ENCODE measurements at regions not wholly inside any gene's neighbourhood (a gene's known extent, or its start where the extent isn't known, plus 50 kb on each side); places are given as distances from the start of the nearest gene placed in this dataset.

DNA sequence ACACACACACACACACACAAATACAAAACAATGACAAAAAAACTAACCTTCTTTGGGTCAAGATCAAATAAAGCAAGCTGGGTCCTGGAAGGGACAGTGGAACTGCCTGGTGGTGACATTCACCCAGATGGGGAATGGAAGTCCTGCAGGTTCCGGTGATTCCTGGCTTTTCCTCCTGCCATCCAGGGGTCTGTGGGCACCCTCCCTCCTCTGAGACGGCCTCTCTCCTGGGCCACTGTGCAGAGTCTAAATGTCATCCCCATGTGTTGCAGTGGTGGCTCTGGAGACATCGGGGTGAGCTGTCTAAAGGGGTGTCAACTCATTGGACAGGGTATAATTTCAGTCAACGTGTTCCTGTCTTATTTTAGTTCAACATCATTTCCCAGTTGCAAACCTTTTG lies 248.2 kb downstream of the ZNF536 start:
- no peaks in the 10 kb centered on the region for H3K9me3 ChIP-seq
- H3K4me3 ChIP-seq = no peak overlapping the region
- intact Hi-C loops (cut with DNase I) = no loop called here
- H3K27me3 ChIP-seq (replicated peaks; ENCODE audit: insufficient read depth) = no peaks in the 10 kb centered on the region
- H3K4me1 ChIP-seq (replicated peaks) = no peaks in the 10 kb centered on the region
- DNase-seq (ENCODE audit: low spot score) = no peak
- no peaks in the 10 kb centered on the region for H3K36me3 ChIP-seq
- no peak overlapping the region for H3K27ac ChIP-seq
- 85% methylated on average over 4 of the region's 4 CpGs for WGBS
- TF ChIP-seq POLR2AphosphoS5 (IDR thresholded peaks at IDR 0.05) (no peak), POLR2A (IDR thresholded peaks at IDR 0.05) (no peak)
- TF ChIP-seq, protein P1, sequence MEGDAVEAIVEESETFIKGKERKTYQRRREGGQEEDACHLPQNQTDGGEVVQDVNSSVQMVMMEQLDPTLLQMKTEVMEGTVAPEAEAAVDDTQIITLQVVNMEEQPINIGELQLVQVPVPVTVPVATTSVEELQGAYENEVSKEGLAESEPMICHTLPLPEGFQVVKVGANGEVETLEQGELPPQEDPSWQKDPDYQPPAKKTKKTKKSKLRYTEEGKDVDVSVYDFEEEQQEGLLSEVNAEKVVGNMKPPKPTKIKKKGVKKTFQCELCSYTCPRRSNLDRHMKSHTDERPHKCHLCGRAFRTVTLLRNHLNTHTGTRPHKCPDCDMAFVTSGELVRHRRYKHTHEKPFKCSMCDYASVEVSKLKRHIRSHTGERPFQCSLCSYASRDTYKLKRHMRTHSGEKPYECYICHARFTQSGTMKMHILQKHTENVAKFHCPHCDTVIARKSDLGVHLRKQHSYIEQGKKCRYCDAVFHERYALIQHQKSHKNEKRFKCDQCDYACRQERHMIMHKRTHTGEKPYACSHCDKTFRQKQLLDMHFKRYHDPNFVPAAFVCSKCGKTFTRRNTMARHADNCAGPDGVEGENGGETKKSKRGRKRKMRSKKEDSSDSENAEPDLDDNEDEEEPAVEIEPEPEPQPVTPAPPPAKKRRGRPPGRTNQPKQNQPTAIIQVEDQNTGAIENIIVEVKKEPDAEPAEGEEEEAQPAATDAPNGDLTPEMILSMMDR (IDR thresholded peaks at IDR 0.05) = no peak

DNA sequence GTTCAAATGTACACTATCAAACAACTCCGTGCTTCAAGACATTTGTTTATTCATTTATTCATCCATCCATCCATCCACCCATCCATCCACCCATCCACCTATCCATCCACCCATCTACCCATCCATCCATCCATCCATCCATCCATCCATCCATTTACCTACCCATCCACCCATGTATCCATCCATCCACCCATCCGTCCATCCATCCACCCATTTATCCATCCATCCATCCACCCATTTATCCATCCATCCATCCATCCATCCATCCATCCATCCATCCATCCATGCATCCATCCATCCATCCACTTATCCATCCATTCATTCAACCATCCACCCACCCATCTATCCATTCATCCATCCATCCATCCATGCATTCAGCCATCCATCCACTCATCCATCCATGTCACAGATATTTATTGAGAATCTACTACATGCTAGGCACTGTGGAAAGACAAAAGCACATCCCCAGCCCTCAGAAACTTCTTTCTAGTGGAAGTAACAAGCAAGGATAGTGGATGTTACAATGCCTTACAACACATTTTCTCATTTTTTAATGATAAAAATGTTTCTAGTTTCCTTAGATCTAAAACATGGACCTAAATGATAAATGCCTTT lies 237.6 kb downstream of the ZNF536 start:
- 89% methylated on average over 2 of the region's 2 CpGs for WGBS
- H3K4me1 ChIP-seq (replicated peaks) = no peaks in the 10 kb centered on the region
- H3K36me3 ChIP-seq = no peaks in the 10 kb centered on the region
- DNase-seq (ENCODE audit: low spot score) = no peak
- TF ChIP-seq POLR2A (IDR thresholded peaks at IDR 0.05) (no peak), POLR2AphosphoS5 (IDR thresholded peaks at IDR 0.05) (no peak)
- TF ChIP-seq, protein P1 (IDR thresholded peaks at IDR 0.05) = no peak
- intact Hi-C loops (cut with DNase I) = no loop called here
- no peak overlapping the region for H3K4me3 ChIP-seq
- no peaks in the 10 kb centered on the region for H3K27me3 ChIP-seq (replicated peaks; ENCODE audit: insufficient read depth)
- H3K27ac ChIP-seq = no peak overlapping the region
- no peaks in the 10 kb centered on the region for H3K9me3 ChIP-seq

DNA sequence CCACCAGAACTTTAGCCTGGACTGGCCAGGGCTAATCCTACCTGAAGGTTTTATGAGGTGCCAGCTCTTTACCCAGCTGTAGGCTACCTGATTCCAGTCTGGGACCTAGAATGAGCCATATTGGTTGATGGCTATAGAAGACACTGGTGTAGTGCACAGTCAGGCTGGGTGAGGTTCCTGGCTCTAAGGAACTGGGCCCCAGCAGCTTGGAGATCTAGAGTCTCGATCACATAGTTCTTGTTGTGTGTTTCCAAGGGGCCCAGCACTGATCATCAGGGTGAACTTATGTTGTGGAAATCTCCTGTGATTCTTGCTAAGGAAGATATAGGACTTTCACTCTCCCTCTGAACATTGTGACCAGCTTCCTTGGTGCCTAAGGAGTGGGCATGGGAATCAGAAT lies 236.3 kb downstream of the ZNF536 start:
- Histone ChIP-seq H3K27me3 (replicated peaks; ENCODE audit: insufficient read depth) (no peaks in the 10 kb centered on the region), H3K27ac (no peak overlapping the region), H3K36me3 (no peaks in the 10 kb centered on the region), H3K4me3 (no peak overlapping the region), H3K4me1 (replicated peaks) (no peaks in the 10 kb centered on the region), H3K9me3 (no peaks in the 10 kb centered on the region)
- whole genome bisulfite sequencing = 91% methylated on average over 1 of the region's 1 CpG
- no peak for DNase-seq (ENCODE audit: low spot score)
- TF ChIP-seq, protein P1 (IDR thresholded peaks at IDR 0.05) = no peak
- no peak for TF ChIP-seq POLR2A (IDR thresholded peaks at IDR 0.05)
- TF ChIP-seq POLR2AphosphoS5 (IDR thresholded peaks at IDR 0.05) = no peak
- intact Hi-C loops (cut with DNase I) = no loop called here

All from prostate gland (tissue), 2 donors.